Gastroesophageal sphincter (tissue), 4 donors: ENCODE measurements at regions not wholly inside any gene's neighbourhood (a gene's known extent, or its start where the extent isn't known, plus 50 kb on each side); places are given as distances from the start of the nearest gene placed in this dataset.

ENCODE experiments used
- ATAC-seq: fragments of 150-250 bp; one replicate; pipeline ENCODE4 v1.9.1; 2016; ENCODE audit warnings: mild to moderate bottlenecking, moderate library complexity
- H3K27ac ChIP-seq, 4 donors: fragments of 200-600 bp; sonication (generic) in 3 of 4; 1 replicate in 3 of 4; 2 replicates in 1 of 4; pipeline ENCODE4 v1.5.1; 2016 to 2019
- H3K27me3 ChIP-seq: fragments of 200-600 bp; sonication (generic); one replicate; pipeline ENCODE4 v1.5.1; 2019
- H3K36me3 ChIP-seq, 2 donors: fragments of 200-600 bp; sonication (generic); one replicate each; pipeline ENCODE4 v1.5.1; 2019; ENCODE audit warnings: control low read depth in 1 of 2
- H3K4me1 ChIP-seq, 3 donors: fragments of 200-600 bp; sonication (generic); 1 replicate in 2 of 3; 2 replicates in 1 of 3; pipeline ENCODE4 v1.5.1; 2016 to 2019; ENCODE audit warnings: control low read depth in 2 of 3
- H3K4me3 ChIP-seq, 2 donors: fragments of 200-600 bp; sonication (generic); one replicate each; pipeline ENCODE4 v1.5.1; 2019; ENCODE audit warnings: mild to moderate bottlenecking in 1 of 2, moderate library complexity in 1 of 2
- H3K9me3 ChIP-seq, 3 donors: fragments of 200-600 bp; sonication (generic); one replicate each; pipeline ENCODE4 v1.5.1; 2017 to 2019; ENCODE audit warnings: control low read depth in 2 of 3
- EP300 ChIP-seq: sonication (generic); formaldehyde crosslinking; IDR thresholded peaks from one replicate; pipeline ENCODE4 v1.6.1; 2017; ENCODE audit warnings: antibody characterized with exemption, mild to moderate bottlenecking
- POLR2A ChIP-seq, 2 donors: fragments of 450-650 bp; IDR thresholded peaks; one replicate each; pipeline ENCODE4 v1.6.1; 2017; ENCODE audit warnings: antibody characterized with exemption in 2 of 2, mild to moderate bottlenecking in 2 of 2, moderate library complexity in 1 of 2
- POLR2AphosphoS5 ChIP-seq: sonication (generic); formaldehyde crosslinking; IDR thresholded peaks from one replicate; pipeline ENCODE4 v1.6.1; 2017; ENCODE audit warnings: antibody characterized with exemption
- WGBS, 2 donors: methylation state at CpG; one replicate each; pipeline ENCODE4 v1.1.5; 2018; ENCODE audit warnings: low coverage in 1 of 2; 5-methylcytosine and 5-hydroxymethylcytosine counted together
- TF ChIP-seq, protein P1 (sequence below), 4 experiments: fragments of 200-600 bp in 2 of 4; fragments of 450-650 bp in 2 of 4; sonication (generic) in 1 of 4; IDR thresholded peaks; one replicate each; pipeline ENCODE4 v1.5.1; 2017 to 2019; ENCODE audit warnings: antibody characterized with exemption in 4 of 4, mild to moderate bottlenecking in 2 of 4, moderate library complexity in 2 of 4

DNA sequence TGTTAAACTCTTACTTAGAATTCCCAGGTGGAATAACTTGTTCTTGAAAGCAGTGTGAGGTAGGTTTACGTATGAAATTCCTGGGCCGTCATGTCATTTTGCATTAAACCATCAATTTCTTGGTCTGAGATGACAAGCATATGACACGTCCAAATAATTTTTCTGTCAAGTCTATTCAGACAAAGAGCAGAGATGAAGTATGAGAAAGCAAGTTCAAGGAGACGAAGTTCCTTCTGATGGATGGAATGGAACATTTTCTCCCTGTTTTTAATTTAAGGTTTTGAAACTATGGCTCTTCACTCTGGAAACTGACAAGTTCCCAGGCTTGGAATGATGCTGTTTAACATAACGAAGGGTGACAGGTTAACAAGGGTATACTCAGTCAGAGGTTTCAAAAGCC is 252.8 kb upstream of the SFRP2 start:
- no peaks in the 10 kb centered on the region for H3K9me3 ChIP-seq
- TF ChIP-seq POLR2A (IDR thresholded peaks at IDR 0.05) (no peak), EP300 (no peak), POLR2AphosphoS5 (no peak)
- TF ChIP-seq, protein P1, sequence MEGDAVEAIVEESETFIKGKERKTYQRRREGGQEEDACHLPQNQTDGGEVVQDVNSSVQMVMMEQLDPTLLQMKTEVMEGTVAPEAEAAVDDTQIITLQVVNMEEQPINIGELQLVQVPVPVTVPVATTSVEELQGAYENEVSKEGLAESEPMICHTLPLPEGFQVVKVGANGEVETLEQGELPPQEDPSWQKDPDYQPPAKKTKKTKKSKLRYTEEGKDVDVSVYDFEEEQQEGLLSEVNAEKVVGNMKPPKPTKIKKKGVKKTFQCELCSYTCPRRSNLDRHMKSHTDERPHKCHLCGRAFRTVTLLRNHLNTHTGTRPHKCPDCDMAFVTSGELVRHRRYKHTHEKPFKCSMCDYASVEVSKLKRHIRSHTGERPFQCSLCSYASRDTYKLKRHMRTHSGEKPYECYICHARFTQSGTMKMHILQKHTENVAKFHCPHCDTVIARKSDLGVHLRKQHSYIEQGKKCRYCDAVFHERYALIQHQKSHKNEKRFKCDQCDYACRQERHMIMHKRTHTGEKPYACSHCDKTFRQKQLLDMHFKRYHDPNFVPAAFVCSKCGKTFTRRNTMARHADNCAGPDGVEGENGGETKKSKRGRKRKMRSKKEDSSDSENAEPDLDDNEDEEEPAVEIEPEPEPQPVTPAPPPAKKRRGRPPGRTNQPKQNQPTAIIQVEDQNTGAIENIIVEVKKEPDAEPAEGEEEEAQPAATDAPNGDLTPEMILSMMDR (IDR thresholded peaks at IDR 0.05) = no peak
- no peaks in the 10 kb centered on the region for H3K36me3 ChIP-seq
- H3K27ac ChIP-seq = no peak overlapping the region
- 69 to 81% methylated on average over 5 of the region's 5 CpGs for WGBS, 2 donors
- no peak overlapping the region for H3K4me3 ChIP-seq
- no peak for ATAC-seq
- H3K27me3 ChIP-seq = no peaks in the 10 kb centered on the region
- H3K4me1 ChIP-seq = no peaks in the 10 kb centered on the region

DNA sequence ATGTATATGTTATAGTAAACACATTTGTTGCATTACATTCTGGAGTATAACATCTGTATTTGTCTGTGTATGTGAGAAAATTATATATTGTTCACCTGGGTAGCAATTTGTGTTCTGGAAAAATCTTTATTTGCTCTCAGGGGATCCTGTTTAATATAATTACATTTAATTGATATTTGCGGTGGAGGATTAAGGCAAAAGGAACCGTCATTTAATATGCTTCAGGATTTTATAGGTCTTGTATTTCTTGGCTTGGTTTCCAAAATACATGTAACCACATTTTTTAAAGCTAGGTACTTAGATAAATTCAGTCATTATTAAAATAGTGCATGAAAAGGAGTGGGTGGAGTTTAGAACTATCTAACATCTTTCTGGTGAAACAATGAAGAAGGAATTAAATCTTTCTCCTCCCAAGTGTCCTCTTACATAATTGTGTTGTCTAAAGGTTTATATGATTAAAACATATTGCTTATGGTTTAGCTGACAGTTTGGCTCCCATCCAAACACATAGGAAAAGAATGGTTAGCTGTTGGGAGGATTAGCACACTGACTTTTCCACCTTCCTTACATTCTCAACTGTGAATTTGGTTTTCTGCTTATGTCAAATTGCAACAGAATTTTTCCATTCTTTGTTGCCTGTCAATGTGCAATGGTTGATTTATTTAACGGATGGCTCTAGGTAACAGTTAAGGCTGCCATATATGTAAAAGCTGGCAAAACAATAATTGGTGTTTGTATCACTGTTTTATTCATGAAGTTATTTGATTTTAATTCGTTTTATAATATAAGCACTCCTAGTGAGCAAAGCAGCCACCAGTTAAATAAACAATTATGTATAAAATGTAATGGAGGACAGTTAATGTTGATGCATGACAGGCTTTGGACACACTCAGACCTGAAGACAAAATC is 250.8 kb upstream of the SFRP2 start:
- Histone ChIP-seq H3K4me1 (no peaks in the 10 kb centered on the region), H3K4me3 (no peak overlapping the region), H3K27ac (no peak overlapping the region), H3K9me3 (no peaks in the 10 kb centered on the region), H3K36me3 (no peaks in the 10 kb centered on the region), H3K27me3 (no peaks in the 10 kb centered on the region)
- WGBS, 2 donors = 38 to 68% methylated on average over 4 of the region's 4 CpGs
- ATAC-seq = no peak
- TF ChIP-seq POLR2AphosphoS5 = no peak
- TF ChIP-seq EP300 = no peak
- TF ChIP-seq POLR2A (IDR thresholded peaks at IDR 0.05) = no peak
- TF ChIP-seq, protein P1 (IDR thresholded peaks at IDR 0.05) = no peak

DNA sequence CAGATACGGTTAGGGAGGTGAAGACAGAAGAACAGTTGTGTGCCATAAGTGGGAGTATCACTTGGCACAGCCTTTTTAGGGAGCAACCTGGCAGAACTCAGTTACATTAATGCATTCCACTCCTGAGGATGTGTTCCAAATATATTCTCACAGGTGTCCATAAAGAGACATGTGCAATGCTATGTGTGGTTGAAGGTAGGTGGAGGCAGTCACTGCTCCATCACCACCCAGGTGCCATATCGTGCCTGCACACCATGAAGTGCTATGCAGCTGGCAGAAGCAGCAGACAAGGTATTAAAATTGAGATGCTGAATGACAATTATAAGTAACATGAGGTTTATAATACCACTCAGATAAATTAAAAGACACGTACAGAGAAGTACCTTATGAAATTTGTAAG is 248.0 kb upstream of the SFRP2 start:
- TF ChIP-seq, protein P1 (IDR thresholded peaks at IDR 0.05) = no peak
- TF ChIP-seq EP300 (no peak), POLR2A (IDR thresholded peaks at IDR 0.05) (no peak), POLR2AphosphoS5 (no peak)
- 76 to 80% methylated on average over 2 to 3 of the region's 3 CpGs for WGBS, 2 donors
- Histone ChIP-seq H3K4me1 (no peaks in the 10 kb centered on the region), H3K36me3 (no peaks in the 10 kb centered on the region), H3K9me3 (peaks cover 0 to 4% (median 0%) of the 10 kb centered on the region in 3 donors), H3K27ac (no peak overlapping the region), H3K27me3 (peaks cover 3% of the 10 kb centered on the region), H3K4me3 (no peak overlapping the region)
- no peak for ATAC-seq

DNA sequence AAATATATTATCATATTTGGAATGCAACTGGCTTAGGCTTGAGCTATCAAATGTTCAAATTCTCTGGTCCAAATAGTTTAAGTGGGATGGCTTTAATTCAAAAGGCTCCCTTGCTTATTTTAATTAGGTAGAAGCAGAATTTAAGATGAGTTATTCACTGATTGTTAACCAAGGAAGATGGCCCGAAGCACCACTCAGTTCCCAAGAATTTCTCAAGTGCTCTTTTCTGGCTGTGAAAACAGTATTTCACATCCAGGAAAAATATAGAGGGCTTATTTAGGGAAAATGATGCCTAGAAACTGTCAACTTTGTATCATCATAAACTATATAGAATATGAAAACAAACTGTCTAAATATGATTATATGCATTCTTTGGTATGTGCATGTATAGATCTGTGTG is 246.5 kb upstream of the SFRP2 start:
- no peaks in the 10 kb centered on the region for H3K4me1 ChIP-seq
- peaks cover 0 to 9% (median 0%) of the 10 kb centered on the region in 3 donors for H3K9me3 ChIP-seq
- no peak for ATAC-seq
- peaks cover 3% of the 10 kb centered on the region for H3K27me3 ChIP-seq
- no peak overlapping the region for H3K4me3 ChIP-seq
- H3K36me3 ChIP-seq = no peaks in the 10 kb centered on the region
- H3K27ac ChIP-seq = no peak overlapping the region
- TF ChIP-seq POLR2AphosphoS5 (no peak), EP300 (no peak), POLR2A (IDR thresholded peaks at IDR 0.05) (no peak)
- TF ChIP-seq, protein P1 (IDR thresholded peaks at IDR 0.05) = no peak
- 75 to 76% methylated on average over 1 of the region's 1 CpG for WGBS, 2 donors

DNA sequence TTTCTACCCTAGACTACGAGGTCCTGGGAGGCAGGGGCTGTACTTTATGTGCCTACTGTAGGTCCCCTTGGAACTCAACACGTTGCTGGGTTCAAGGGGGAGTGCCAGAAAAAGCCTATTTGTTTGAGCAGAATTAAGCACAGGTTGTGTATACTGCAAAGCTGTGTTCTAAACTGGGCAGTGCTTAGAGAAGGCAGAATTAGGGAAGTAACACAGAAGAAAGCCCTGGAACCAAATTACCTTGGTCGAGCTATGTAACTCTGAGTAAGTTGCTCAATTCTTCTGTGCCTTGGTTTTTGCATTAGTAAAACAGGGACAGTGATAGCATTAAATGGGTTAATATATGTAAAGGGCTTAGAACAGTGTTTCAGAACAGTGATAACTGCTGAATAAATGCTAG is 245.0 kb upstream of the SFRP2 start:
- Histone ChIP-seq H3K27ac (no peak overlapping the region), H3K36me3 (no peaks in the 10 kb centered on the region), H3K27me3 (peaks cover 3% of the 10 kb centered on the region), H3K4me3 (no peak overlapping the region), H3K9me3 (peaks cover 0 to 9% (median 0%) of the 10 kb centered on the region in 3 donors), H3K4me1 (no peaks in the 10 kb centered on the region)
- WGBS, 2 donors = 70 to 86% methylated on average over 2 of the region's 3 CpGs
- no peak for ATAC-seq
- TF ChIP-seq POLR2A (IDR thresholded peaks at IDR 0.05) (no peak), POLR2AphosphoS5 (no peak), EP300 (no peak)
- TF ChIP-seq, protein P1 (IDR thresholded peaks at IDR 0.05) = no peak
